ENCODE measurements at regions not wholly inside any gene's neighbourhood (a gene's known extent, or its start where the extent isn't known, plus 50 kb on each side); places are given as distances from the start of the nearest gene placed in this dataset.

- H3K9me3 ChIP-seq, result peaks cover 11% of the 10 kb centered on the region
- TF ChIP-seq CTCF (IDR thresholded peaks at IDR 0.05), result no peak
- no peaks in the 10 kb centered on the region for H3K4me1 ChIP-seq (ENCODE audit: control insufficient read depth in 1 of 2, low read depth in 2 of 2)
- H3K27ac ChIP-seq, result no peak overlapping the region
- DNase-seq (ENCODE audit: low spot score), result no peak
- ATAC-seq (ENCODE audit: insufficient number of reproducible peaks, low FRiP score, low read depth), result no peak
- H3K36me3 ChIP-seq, result no peaks in the 10 kb centered on the region
- no peaks in the 10 kb centered on the region for H3K27me3 ChIP-seq (replicated peaks; ENCODE audit: insufficient read depth)
- no peak overlapping the region for H3K4me3 ChIP-seq
Observed at GRCh38 chr6:165869526-165869925, 206.5 kb upstream of the PDE10A start.

- Histone ChIP-seq H3K27ac (no peak overlapping the region), H3K4me1 (ENCODE audit: control insufficient read depth in 1 of 2, low read depth in 2 of 2) (no peaks in the 10 kb centered on the region), H3K9me3 (peaks cover 11% of the 10 kb centered on the region), H3K4me3 (no peak overlapping the region), H3K27me3 (replicated peaks; ENCODE audit: insufficient read depth) (no peaks in the 10 kb centered on the region), H3K36me3 (no peaks in the 10 kb centered on the region)
- no peak for DNase-seq (ENCODE audit: low spot score)
- no peak for TF ChIP-seq CTCF (IDR thresholded peaks at IDR 0.05)
- ATAC-seq (ENCODE audit: insufficient number of reproducible peaks, low FRiP score, low read depth), result no peak
Observed at GRCh38 chr6:165864925-165865324, 201.9 kb upstream of the PDE10A start.

GRCh38 chr6:165864218-165864617 lies 201.2 kb upstream of the PDE10A start:
- TF ChIP-seq CTCF (IDR thresholded peaks at IDR 0.05), result no peak
- Histone ChIP-seq H3K27ac (no peak overlapping the region), H3K4me1 (ENCODE audit: control insufficient read depth in 1 of 2, low read depth in 2 of 2) (no peaks in the 10 kb centered on the region), H3K4me3 (no peak overlapping the region), H3K9me3 (peaks cover 4% of the 10 kb centered on the region), H3K36me3 (no peaks in the 10 kb centered on the region), H3K27me3 (replicated peaks; ENCODE audit: insufficient read depth) (no peaks in the 10 kb centered on the region)
- DNase-seq (ENCODE audit: low spot score) (no peak), ATAC-seq (ENCODE audit: insufficient number of reproducible peaks, low FRiP score, low read depth) (no peak)

- no peak for DNase-seq (ENCODE audit: low spot score)
- ATAC-seq (ENCODE audit: insufficient number of reproducible peaks, low FRiP score, low read depth), result no peak
- Histone ChIP-seq H3K36me3 (no peaks in the 10 kb centered on the region), H3K4me1 (ENCODE audit: control insufficient read depth in 1 of 2, low read depth in 2 of 2) (no peaks in the 10 kb centered on the region), H3K27me3 (replicated peaks; ENCODE audit: insufficient read depth) (no peaks in the 10 kb centered on the region), H3K9me3 (no peaks in the 10 kb centered on the region), H3K4me3 (no peak overlapping the region), H3K27ac (no peak overlapping the region)
- TF ChIP-seq CTCF (IDR thresholded peaks at IDR 0.05), result no peak
Observed at GRCh38 chr6:165863801-165864200, 200.8 kb upstream of the PDE10A start.

GRCh38 chr6:165862813-165863212 lies 199.8 kb upstream of the PDE10A start:
- no peaks in the 10 kb centered on the region for H3K4me1 ChIP-seq (ENCODE audit: control insufficient read depth in 1 of 2, low read depth in 2 of 2)
- no peaks in the 10 kb centered on the region for H3K27me3 ChIP-seq (replicated peaks; ENCODE audit: insufficient read depth)
- H3K27ac ChIP-seq, result no peak overlapping the region
- DNase-seq (ENCODE audit: low spot score) (no peak), ATAC-seq (ENCODE audit: insufficient number of reproducible peaks, low FRiP score, low read depth) (no peak)
- TF ChIP-seq CTCF (IDR thresholded peaks at IDR 0.05), result no peak
- no peaks in the 10 kb centered on the region for H3K36me3 ChIP-seq
- no peaks in the 10 kb centered on the region for H3K9me3 ChIP-seq
- no peak overlapping the region for H3K4me3 ChIP-seq

All from thoracic aorta (tissue), 2 donors.